ENCODE measurements at regions not wholly inside any gene's neighbourhood (a gene's known extent, or its start where the extent isn't known, plus 50 kb on each side); places are given as distances from the start of the nearest gene placed in this dataset.

- H3K9me3 Mint-ChIP-seq = no peaks in the 10 kb centered on the region
- no peak overlapping the region for H3K4me3 Mint-ChIP-seq
- H3K27ac Mint-ChIP-seq = no peak overlapping the region
- H3K36me3 Mint-ChIP-seq (ENCODE audit: low read depth) = no peaks in the 10 kb centered on the region
- no peaks in the 10 kb centered on the region for H3K27me3 Mint-ChIP-seq
- H3K4me1 Mint-ChIP-seq (ENCODE audit: low read depth) = no peaks in the 10 kb centered on the region
- DNase-seq = no peak
These were observed 419.2 kb downstream of the OCA2 start for GRCh38 chr15:27679731-27680471.

- Mint-ChIP-seq H3K4me3 (no peak overlapping the region), H3K27me3 (no peaks in the 10 kb centered on the region), H3K4me1 (ENCODE audit: low read depth) (no peaks in the 10 kb centered on the region), H3K27ac (no peak overlapping the region), H3K36me3 (ENCODE audit: low read depth) (no peaks in the 10 kb centered on the region), H3K9me3 (no peaks in the 10 kb centered on the region)
- no peak for DNase-seq
These were observed 419.9 kb downstream of the OCA2 start for GRCh38 chr15:27679203-27679602.

GRCh38 chr15:27677951-27678350 is 421.2 kb downstream of the OCA2 start:
- no peaks in the 10 kb centered on the region for H3K4me1 Mint-ChIP-seq (ENCODE audit: low read depth)
- no peaks in the 10 kb centered on the region for H3K36me3 Mint-ChIP-seq (ENCODE audit: low read depth)
- no peak for DNase-seq
- no peaks in the 10 kb centered on the region for H3K27me3 Mint-ChIP-seq
- no peak overlapping the region for H3K4me3 Mint-ChIP-seq
- H3K9me3 Mint-ChIP-seq = no peaks in the 10 kb centered on the region
- no peak overlapping the region for H3K27ac Mint-ChIP-seq

- no peak for DNase-seq
- no peaks in the 10 kb centered on the region for H3K4me1 Mint-ChIP-seq (ENCODE audit: low read depth)
- H3K27me3 Mint-ChIP-seq = no peaks in the 10 kb centered on the region
- H3K4me3 Mint-ChIP-seq = no peak overlapping the region
- no peak overlapping the region for H3K27ac Mint-ChIP-seq
- H3K36me3 Mint-ChIP-seq (ENCODE audit: low read depth) = no peaks in the 10 kb centered on the region
- no peaks in the 10 kb centered on the region for H3K9me3 Mint-ChIP-seq
These were observed 422.5 kb downstream of the OCA2 start for GRCh38 chr15:27676647-27677046.

GRCh38 chr15:27675571-27675970 is 423.5 kb downstream of the OCA2 start:
- Mint-ChIP-seq H3K4me1 (ENCODE audit: low read depth) (no peaks in the 10 kb centered on the region), H3K36me3 (ENCODE audit: low read depth) (no peaks in the 10 kb centered on the region), H3K9me3 (no peaks in the 10 kb centered on the region), H3K4me3 (no peak overlapping the region), H3K27ac (no peak overlapping the region), H3K27me3 (no peaks in the 10 kb centered on the region)
- no peak for DNase-seq

- Mint-ChIP-seq H3K4me1 (ENCODE audit: low read depth) (no peaks in the 10 kb centered on the region), H3K4me3 (no peak overlapping the region), H3K27ac (no peak overlapping the region), H3K36me3 (ENCODE audit: low read depth) (no peaks in the 10 kb centered on the region), H3K27me3 (no peaks in the 10 kb centered on the region), H3K9me3 (peaks cover under 1% of the 10 kb centered on the region)
- no peak for DNase-seq
These were observed 424.3 kb downstream of the OCA2 start for GRCh38 chr15:27674826-27675225.

GRCh38 chr15:27673766-27674445 is 425.2 kb downstream of the OCA2 start:
- peaks cover 4% of the 10 kb centered on the region for H3K9me3 Mint-ChIP-seq
- H3K27me3 Mint-ChIP-seq = no peaks in the 10 kb centered on the region
- H3K4me1 Mint-ChIP-seq (ENCODE audit: low read depth) = no peaks in the 10 kb centered on the region
- H3K4me3 Mint-ChIP-seq = no peak overlapping the region
- H3K27ac Mint-ChIP-seq = no peak overlapping the region
- no peak for DNase-seq
- H3K36me3 Mint-ChIP-seq (ENCODE audit: low read depth) = no peaks in the 10 kb centered on the region

- DNase-seq = no peak
- H3K4me3 Mint-ChIP-seq = no peak overlapping the region
- H3K36me3 Mint-ChIP-seq (ENCODE audit: low read depth) = no peaks in the 10 kb centered on the region
- no peaks in the 10 kb centered on the region for H3K27me3 Mint-ChIP-seq
- no peak overlapping the region for H3K27ac Mint-ChIP-seq
- peaks cover 4% of the 10 kb centered on the region for H3K9me3 Mint-ChIP-seq
- no peaks in the 10 kb centered on the region for H3K4me1 Mint-ChIP-seq (ENCODE audit: low read depth)
These were observed 426.6 kb downstream of the OCA2 start for GRCh38 chr15:27672537-27672936.

- Mint-ChIP-seq H3K27ac (no peak overlapping the region), H3K4me1 (ENCODE audit: low read depth) (no peaks in the 10 kb centered on the region), H3K4me3 (no peak overlapping the region), H3K9me3 (peaks cover 4% of the 10 kb centered on the region), H3K27me3 (no peaks in the 10 kb centered on the region), H3K36me3 (ENCODE audit: low read depth) (no peaks in the 10 kb centered on the region)
- DNase-seq = no peak
These were observed 427.2 kb downstream of the OCA2 start for GRCh38 chr15:27671819-27672437.

GRCh38 chr15:27670486-27671209 is 428.5 kb downstream of the OCA2 start:
- Mint-ChIP-seq H3K27me3 (no peaks in the 10 kb centered on the region), H3K9me3 (peaks cover 4% of the 10 kb centered on the region), H3K36me3 (ENCODE audit: low read depth) (no peaks in the 10 kb centered on the region), H3K4me1 (ENCODE audit: low read depth) (peaks cover under 1% of the 10 kb centered on the region), H3K27ac (no peak overlapping the region), H3K4me3 (no peak overlapping the region)
- DNase-seq = no peak

GRCh38 chr15:27669641-27670040 is 429.5 kb downstream of the OCA2 start:
- peaks cover 4% of the 10 kb centered on the region for H3K9me3 Mint-ChIP-seq
- H3K4me1 Mint-ChIP-seq (ENCODE audit: low read depth) = peaks cover 6% of the 10 kb centered on the region
- DNase-seq = no peak
- no peaks in the 10 kb centered on the region for H3K27me3 Mint-ChIP-seq
- no peaks in the 10 kb centered on the region for H3K36me3 Mint-ChIP-seq (ENCODE audit: low read depth)
- H3K4me3 Mint-ChIP-seq = no peak overlapping the region
- no peak overlapping the region for H3K27ac Mint-ChIP-seq

- Mint-ChIP-seq H3K36me3 (ENCODE audit: low read depth) (no peaks in the 10 kb centered on the region), H3K4me1 (ENCODE audit: low read depth) (peaks cover 6% of the 10 kb centered on the region), H3K9me3 (peaks cover 4% of the 10 kb centered on the region), H3K27me3 (no peaks in the 10 kb centered on the region), H3K4me3 (no peak overlapping the region), H3K27ac (no peak overlapping the region)
- no peak for DNase-seq
These were observed 430.5 kb downstream of the OCA2 start for GRCh38 chr15:27668471-27669220.

GRCh38 chr15:27665002-27665401 is 434.1 kb downstream of the OCA2 start:
- DNase-seq = no peak
- no peak overlapping the region for H3K4me3 Mint-ChIP-seq
- H3K36me3 Mint-ChIP-seq (ENCODE audit: low read depth) = no peaks in the 10 kb centered on the region
- H3K4me1 Mint-ChIP-seq (ENCODE audit: low read depth) = peaks cover 6% of the 10 kb centered on the region
- peaks cover 4% of the 10 kb centered on the region for H3K9me3 Mint-ChIP-seq
- no peaks in the 10 kb centered on the region for H3K27me3 Mint-ChIP-seq
- no peak overlapping the region for H3K27ac Mint-ChIP-seq

GRCh38 chr15:27662892-27663291 is 436.2 kb downstream of the OCA2 start:
- Mint-ChIP-seq H3K4me1 (ENCODE audit: low read depth) (peaks cover 6% of the 10 kb centered on the region), H3K9me3 (no peaks in the 10 kb centered on the region), H3K36me3 (ENCODE audit: low read depth) (no peaks in the 10 kb centered on the region), H3K27me3 (no peaks in the 10 kb centered on the region), H3K4me3 (no peak overlapping the region), H3K27ac (no peak overlapping the region)
- DNase-seq = no peak

All from activated T-cell treated with anti-CD3 and anti-CD28 coated beads, Interleukin-2, amount 50 U/mL, for 24 hours (primary cell).